IPS-18c (cell line): ENCODE measurements at regions not wholly inside any gene's neighbourhood (a gene's known extent, or its start where the extent isn't known, plus 50 kb on each side); places are given as distances from the start of the nearest gene placed in this dataset.
"Not testable (repeated sequence)": the region's sequence is repeated elsewhere in the genome, so short reads cannot be mapped to it uniquely, and the experiment has no call there.

Experiments
- H3K4me3 ChIP-seq: 2 replicates; pipeline ENCODE4 v1.7.0; 2013; ENCODE audit warnings: low read depth, mild to moderate bottlenecking, low read length, moderate library complexity; ENCODE audit not compliant: insufficient read depth
- H3K9me3 ChIP-seq: one replicate; pipeline ENCODE4 v1.6.1; 2013; ENCODE audit warnings: mild to moderate bottlenecking, low read length, moderate library complexity; ENCODE audit not compliant: control insufficient read depth, insufficient read depth

DNA sequence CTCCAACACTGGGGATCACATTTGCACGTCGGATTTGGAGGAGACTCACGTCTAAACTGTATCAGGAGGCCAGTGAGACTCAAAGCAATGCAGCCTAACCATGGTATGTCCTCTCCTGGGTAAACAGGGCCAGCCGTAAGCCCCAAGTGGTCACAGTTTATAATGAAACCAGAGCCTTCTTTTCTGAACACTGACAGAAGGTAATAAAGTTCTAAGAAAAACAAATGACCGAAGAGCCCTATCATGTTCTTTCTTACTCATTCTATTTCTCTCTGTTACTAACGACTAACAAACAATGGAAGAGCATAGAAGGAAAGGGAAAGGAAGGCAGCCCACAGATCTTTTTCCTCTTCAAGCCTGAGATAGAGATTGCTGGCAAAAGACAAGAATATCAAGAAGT, 796.8 kb upstream of the SOX11 start:
- Histone ChIP-seq H3K9me3 (no peaks in the 10 kb centered on the region), H3K4me3 (no peak overlapping the region)

DNA sequence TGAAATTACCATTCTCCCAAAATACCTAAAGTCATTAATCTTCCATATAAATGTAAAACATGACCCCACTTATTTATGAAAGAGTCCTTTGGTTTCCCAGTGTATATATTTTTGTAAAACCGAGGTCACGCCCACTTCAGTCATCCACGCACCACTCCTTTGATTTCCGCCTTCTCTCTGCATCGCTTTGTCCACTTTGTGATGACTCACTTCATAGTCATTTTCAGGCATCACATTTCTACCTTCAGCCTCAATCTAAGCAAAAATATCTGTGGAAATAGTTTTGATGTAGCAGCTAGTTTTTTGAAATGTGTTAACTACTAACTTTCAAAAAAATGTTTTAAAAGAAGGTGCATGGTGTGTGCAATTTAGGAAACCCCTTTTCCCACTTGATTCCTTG, 793.5 kb upstream of the SOX11 start:
- H3K4me3 ChIP-seq = no peak overlapping the region
- H3K9me3 ChIP-seq = no peaks in the 10 kb centered on the region

DNA sequence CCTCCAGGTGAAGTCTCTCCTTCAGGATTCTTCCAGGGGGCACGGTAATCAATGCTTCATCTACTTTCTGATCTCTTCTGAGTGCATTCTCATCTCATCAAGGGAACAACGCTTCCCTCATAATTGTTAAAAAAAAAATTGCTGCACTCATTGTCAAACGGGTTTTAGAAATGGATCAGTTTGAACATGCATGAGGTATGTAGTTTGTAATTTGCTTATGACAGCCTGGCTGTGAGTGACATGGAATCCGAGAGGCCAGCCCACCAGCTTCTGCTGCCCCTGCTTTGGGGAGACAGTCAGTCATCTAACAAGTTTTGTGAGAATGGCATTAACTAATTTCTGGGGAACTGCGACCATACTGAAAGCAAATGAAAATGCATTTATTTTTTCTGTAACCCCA, 791.9 kb upstream of the SOX11 start:
- H3K9me3 ChIP-seq = no peaks in the 10 kb centered on the region
- H3K4me3 ChIP-seq = no peak overlapping the region

DNA sequence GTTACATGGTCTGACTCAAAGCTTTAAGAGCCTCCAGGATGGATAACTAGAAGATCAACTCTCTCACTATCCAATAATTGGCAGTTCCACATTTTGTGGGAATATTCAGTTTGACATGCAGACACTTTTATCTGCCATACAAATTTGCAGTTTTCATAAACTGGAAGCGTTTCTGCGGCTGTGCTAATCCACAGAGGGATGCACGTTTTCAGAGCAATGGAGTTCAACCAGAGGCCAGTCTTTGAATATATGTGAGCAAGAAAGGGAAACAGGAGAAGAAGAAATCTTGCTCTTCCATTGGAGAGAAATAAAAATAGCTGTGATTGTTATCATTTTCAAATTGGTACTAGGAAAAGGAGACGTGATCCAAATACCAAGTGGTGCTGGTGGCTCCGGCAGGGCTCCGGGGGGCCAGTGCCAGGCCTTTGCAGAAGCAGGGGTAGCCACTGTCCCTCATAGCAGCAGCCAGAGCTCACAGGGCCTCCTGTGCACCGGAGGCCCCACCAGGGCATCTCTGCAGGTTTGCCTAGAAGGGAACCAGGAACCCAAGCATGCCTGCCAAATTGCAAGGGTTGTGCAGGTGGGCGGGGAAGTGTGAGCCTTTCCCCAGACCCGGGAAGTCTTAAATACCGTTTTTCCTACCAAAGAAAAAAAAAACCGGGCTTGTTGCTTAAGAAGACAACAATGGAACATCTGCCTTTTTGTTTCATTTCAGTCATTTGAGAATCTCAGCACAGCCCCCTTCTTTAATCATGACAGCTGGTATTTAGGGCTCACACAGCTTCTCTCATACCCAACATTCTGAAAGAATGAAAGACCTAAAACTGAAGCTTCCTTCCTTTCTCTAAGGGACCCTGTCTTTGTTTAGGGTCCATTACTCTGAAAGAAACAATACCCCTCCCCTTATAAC, 791.1 kb upstream of the SOX11 start:
- Histone ChIP-seq H3K4me3 (no peak overlapping the region), H3K9me3 (no peaks in the 10 kb centered on the region)

DNA sequence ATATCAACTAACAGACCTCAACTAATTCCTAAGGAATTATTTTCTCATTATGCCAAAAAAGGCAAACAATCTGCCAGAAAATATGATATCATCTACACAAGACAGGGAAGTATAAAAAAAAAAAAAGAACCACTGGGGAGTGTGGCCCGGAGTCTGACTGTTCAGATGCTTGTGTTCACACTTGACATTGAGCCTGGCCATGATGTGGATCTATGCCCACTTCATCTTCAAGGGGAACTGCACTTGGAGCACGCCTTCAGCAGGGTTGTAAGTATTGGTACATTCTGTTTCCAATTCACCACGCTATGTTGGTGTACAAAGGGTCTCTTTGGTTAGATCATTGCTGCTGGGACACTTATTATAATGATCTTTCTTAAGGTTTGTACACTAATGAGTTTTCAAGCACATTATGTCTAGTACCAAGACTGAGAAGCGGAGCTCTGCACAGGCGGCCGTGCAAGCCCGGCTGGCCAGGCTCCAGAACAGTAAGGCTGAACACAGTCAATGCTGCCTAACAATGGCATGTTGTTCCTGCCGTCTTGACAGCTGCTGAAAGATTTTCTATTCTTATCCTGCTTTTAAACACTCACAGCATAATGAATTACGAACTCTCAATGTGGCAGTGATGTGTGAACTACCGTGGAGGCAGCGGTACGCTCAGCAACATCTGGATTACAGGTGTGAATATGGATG, 788.4 kb upstream of the SOX11 start:
- Histone ChIP-seq H3K9me3 (no peaks in the 10 kb centered on the region), H3K4me3 (no peak overlapping the region)

DNA sequence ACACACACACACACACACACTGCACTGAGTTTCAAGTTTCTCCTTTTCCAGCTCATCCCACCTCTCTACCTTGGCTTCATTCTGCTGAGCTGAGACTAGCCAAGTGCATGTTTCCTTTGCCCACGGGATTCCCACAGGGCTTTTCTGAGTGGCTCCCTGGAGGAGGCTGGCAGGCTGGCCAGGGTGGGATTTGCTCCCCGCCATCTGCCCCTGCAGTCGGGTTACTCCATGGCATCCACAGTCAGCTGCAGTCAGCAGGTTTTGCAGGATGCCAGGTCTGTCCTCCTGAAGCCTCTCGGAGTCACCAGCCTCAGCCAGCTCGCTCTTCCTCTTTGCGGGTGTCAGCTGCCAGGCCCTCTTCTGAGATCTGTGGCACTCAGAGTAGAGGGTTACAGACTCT, 783.7 kb upstream of the SOX11 start:
- H3K9me3 ChIP-seq = no peaks in the 10 kb centered on the region
- H3K4me3 ChIP-seq = no peak overlapping the region

DNA sequence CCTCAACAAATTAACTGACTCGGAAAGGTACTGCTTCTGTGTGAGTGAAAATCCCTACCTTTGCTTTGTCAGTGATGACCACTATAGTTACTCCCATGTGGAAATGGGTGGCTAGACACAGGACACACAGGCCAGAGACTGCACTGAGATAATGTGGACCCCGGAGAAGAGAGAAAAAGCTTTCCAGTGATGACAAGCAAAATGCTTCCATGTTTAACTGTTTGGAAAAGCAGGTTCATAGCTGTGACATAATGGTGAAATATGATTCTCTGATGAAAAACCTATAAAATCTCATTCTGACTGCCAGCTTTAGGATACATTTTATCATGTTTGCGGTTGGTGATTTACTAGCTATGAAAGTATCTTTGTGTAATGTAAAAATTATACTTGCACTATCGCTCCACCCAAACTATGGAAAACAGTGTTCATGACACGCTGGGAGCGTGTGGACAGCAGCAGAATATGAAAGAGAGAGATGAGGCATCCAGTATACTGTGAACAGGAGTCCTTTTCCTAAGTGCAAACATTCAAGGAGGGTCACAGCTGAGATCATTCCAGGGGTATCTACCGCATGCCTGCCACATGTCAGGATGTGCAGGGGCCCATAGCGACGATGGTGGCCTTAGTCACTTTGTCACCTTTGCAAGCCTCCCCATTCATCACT, 782.7 kb upstream of the SOX11 start:
- Histone ChIP-seq H3K9me3 (no peaks in the 10 kb centered on the region), H3K4me3 (no peak overlapping the region)

DNA sequence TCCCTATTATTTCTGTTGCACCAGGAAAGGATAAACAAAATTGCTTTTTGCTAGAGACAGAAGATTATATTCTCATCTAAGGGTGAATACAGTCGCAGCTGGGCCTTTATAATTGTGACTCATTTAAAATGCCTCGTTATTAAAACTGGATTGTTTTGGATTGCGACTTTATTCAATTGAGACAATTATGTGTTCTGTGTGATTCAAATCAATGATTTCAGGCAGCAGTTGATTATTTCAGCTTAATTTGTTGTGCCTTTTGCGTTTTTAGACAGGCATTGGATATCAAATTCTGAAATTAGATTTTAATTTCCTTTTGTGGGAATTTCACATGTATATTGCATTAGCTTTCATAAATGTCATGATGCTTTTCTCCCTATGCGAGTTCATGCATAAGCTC, 778.1 kb upstream of the SOX11 start:
- Histone ChIP-seq H3K9me3 (no peaks in the 10 kb centered on the region), H3K4me3 (no peak overlapping the region)

DNA sequence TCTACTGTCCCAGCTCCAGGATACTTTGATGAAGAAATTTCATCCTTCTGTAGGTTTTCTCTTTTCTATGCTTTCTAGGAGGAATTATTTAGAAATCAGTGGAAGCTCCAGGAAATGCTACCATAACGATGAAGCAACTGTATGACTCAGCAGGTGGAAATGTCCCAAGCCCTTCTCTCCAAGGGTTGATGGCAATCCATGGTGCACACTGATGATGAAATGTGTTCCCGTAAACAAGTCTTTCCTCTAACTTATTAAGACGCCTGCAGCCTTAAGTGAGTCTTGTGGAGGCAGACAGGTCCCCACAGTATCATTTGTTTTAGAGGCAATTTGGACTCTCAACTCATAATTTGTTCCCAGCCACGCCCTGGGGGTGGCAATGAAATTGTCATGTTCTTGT, 777.6 kb upstream of the SOX11 start:
- no peak overlapping the region for H3K4me3 ChIP-seq
- no peaks in the 10 kb centered on the region for H3K9me3 ChIP-seq

DNA sequence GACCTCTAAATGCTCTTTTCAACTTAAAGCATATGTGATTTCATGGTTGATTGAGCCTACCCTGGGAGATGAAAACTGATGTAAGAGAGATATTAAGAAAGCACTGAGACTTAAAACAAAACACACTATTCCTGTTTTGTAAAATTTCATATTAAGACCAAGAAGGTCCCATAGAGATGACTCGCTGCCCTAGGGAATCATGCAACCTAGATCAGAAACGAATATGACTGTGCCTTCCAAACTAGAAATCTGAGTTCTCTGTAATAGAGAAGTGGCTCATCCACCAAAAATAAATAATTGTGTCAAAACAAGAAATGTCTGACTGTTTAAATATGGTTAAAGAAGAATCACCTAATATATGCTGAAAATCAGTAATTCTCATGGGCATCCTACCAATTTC, 776.8 kb upstream of the SOX11 start:
- Histone ChIP-seq H3K4me3 (no peak overlapping the region), H3K9me3 (no peaks in the 10 kb centered on the region)

DNA sequence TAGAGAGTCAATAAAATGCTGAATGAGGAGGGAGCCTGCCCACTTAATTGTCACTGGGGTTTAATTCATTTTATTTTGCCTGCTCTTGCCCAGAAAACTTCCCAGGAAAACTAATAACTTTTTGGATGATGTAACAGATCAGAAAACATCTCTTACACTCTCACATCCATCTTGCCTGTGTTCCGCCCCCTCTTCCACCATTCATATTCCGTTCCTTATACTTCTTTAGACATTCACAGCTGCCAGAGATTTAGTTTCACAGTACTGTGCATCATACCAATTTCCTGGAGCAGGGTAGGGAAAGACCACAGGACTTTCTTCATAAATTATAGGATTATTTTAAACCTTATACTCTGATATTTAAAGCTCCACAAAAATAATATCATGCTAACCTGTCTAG, 776.1 kb upstream of the SOX11 start:
- Histone ChIP-seq H3K9me3 (no peaks in the 10 kb centered on the region), H3K4me3 (no peak overlapping the region)

DNA sequence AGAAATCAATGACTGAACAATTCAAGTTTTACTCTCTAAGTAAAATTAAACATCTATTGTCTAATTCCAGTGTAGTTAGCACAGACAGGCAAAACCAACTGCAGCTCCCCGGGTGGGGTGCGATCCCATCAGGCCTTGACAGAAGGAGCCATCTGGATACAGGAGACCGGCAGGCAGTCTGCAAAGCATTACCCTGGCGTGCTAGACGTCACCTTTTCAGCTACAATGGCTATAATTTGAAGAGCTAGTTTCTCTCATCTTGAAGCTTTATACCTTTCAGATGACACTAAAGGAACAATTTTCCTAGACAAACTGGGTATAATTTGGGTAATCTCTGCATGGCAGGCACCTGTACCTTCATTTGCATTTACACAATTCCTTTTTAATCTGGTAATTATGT, 761.5 kb upstream of the SOX11 start:
- Histone ChIP-seq H3K4me3 (no peak overlapping the region), H3K9me3 (no peaks in the 10 kb centered on the region)

DNA sequence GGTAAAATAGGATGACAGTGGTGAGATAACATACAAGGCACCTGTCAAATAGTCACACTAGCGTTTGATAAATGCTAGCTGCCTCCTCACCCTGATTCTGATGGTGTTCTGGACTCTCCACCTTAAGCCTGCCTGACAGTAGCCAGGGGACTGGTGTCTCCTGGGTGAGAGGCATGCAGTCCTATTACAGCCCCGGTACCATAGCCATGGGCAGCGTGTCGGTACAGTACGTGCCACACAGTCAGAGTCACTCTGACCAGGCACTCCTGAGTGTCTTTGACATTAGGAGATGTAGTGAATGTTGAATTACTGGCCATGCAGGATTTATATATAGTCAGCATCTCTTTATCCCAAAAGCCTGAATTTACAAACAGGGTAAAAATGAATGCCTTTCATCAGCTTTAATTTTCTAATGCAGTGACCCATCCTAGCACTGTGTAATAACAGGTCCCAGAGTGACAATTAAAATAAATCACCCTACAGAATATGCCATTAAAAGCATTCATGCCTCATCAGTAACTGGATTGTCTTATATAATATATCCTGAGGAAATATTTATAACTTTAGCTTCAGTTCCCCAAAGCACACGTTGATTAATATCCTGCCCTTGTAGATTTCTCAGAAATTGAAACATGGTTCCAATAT, 760.3 kb upstream of the SOX11 start:
- no peaks in the 10 kb centered on the region for H3K9me3 ChIP-seq
- no peak overlapping the region for H3K4me3 ChIP-seq

DNA sequence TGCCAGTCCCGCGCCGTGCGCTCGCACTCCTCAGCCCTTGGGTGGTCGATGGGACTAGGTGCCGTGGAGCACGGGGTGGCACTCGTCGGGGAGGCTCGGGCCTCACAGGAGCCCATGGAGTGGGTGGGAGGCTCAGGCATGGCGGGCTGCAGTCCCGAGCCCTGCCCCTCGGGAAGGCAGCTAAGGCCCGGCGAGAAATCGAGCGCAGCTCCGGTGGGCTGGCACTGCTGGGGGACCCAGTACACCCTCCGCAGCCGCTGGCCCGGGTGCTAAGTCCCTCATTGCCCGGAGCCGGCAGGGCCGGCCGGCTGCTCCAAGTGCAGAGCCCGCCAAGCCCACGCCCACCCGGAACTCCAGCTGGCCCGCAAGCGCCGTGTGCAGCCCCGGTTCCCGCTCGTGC, 756.9 kb upstream of the SOX11 start:
- not testable (repeated sequence) for H3K9me3 ChIP-seq, H3K4me3 ChIP-seq

DNA sequence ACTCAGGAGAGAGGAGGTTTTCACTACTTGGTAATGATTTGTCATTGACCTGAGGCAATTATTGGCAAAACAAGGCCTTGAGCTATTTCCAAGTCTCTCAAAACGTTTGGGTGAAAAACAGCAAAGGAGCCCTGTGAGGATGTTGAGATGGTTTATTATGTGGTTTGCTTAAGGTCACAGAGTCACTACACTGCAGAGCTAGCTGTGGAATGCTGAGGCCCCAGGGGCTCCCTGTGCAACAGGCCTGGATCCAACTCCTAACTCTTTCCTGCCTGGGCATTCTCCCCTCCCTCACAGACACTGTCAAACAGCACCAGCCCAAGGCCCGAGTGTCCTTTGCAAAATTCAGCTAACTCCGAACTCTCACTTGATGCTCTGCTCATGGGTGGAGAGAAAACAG, 754.6 kb upstream of the SOX11 start:
- no peaks in the 10 kb centered on the region for H3K9me3 ChIP-seq
- no peak overlapping the region for H3K4me3 ChIP-seq

DNA sequence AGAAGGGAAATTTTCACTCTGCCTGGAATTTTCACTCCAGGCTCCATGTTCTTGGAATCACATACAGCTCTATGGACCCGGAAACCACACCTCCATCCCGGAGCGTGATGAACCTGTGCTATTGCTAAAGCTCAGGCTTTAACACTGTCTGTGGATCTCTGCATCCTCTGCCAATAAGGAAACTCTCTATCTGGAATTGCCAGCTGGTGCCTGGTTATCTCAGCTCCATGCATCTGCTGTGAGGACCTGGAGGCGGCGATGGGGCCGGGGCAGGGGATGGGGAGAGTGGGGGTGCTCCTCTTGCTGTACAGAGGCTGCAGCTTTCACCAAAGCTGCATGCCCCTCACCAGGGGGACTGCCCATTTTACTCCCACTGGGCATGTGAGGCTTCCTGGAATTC, 754.0 kb upstream of the SOX11 start:
- H3K4me3 ChIP-seq = no peak overlapping the region
- no peaks in the 10 kb centered on the region for H3K9me3 ChIP-seq

DNA sequence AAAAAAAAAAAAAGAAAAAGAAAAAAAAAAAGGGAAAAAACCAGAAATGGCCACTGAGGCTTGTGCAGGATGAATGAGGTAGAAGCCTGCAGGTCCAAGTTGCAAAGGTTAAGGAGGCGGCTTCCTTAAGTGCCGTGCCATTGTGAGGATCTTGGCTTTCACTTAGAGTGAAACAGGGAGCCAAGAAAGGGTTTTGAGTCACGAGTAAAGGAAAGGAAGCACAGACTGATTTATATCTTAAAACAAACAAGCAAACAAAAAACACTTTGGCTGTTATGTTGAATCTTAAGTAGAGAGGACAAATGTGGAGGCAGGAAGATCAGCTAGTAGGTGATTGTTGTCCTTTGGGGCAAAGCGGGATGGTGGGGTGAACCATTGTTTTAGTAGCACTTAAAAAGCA, 749.7 kb upstream of the SOX11 start:
- Histone ChIP-seq H3K4me3 (no peak overlapping the region), H3K9me3 (no peaks in the 10 kb centered on the region)

DNA sequence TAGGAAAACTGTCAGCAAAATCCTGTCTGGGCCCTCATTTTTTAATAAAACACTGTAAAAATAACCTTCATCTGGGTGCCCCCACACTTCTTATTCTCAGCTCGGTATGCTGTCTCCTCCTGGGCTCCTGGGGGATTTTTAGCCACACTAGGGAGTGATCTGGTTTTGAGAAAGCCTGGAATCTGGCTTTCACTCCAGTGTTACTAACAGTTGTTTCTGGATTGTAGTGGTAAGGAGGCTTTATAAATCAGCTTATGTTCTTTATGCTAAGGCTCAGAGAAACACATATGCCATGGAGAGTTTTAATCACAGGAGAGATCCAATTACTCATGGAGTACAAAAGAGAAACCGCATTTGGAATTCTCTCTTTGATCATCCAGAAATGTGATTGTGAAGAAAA, 744.3 kb upstream of the SOX11 start:
- Histone ChIP-seq H3K9me3 (no peaks in the 10 kb centered on the region), H3K4me3 (no peak overlapping the region)
